ENCODE measurements at regions not wholly inside any gene's neighbourhood (a gene's known extent, or its start where the extent isn't known, plus 50 kb on each side); places are given as distances from the start of the nearest gene placed in this dataset.

DNA sequence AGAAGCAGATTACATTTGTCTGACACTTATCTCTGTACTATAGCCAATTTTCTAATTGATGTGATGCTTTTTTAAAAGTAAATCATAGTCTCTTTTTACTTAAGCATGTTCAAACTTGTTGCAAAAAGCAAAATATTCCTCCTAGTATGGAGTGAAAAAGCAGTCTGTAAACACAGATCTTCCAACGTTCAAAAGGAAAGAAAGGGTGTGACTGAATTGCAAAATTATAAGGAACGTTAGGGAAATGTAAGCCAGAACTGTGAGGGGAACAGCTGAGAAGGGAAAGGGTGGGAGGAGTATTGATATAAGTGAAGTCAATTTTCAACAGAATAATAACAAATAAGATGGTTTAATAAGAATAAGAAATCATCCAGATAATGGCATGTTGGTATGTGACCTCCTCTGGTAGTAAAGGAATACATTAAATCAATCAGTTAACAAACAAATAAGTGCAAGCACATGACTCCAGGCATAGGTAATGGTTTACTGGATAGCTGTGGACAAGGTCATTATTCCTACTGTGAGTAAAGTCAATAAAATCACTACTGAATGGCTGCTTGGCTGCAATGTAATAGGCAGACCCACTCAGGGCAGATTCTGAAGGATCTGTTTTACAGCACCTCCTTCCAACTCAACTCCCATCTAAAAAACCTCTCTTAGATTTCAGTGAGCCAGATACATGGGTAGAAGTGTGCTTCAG is 239.1 kb upstream of the NMUR2 start:
- no peak for TF ChIP-seq CTCF (IDR thresholded peaks at IDR 0.05)
- TF ChIP-seq POLR2A (IDR thresholded peaks at IDR 0.05), result no peak

All from right lobe of liver (tissue), 4 donors.